ENCODE measurements at regions not wholly inside any gene's neighbourhood (a gene's known extent, or its start where the extent isn't known, plus 50 kb on each side); places are given as distances from the start of the nearest gene placed in this dataset.

GRCh38 chr2:238505892-238506280, 79.2 kb downstream of the ASB1 start:
- intact Hi-C loops (cut with DNase I): no loop called here
- H3K27me3 ChIP-seq: no peaks in the 10 kb centered on the region
- no peak overlapping the region for H3K27ac ChIP-seq
- ATAC-seq (no peak), DNase-seq (peak in 1 of 6 donors; percentile 21), FAIRE-seq (no peak)
- no peak overlapping the region for H3K4me3 ChIP-seq
- H3K4me1 ChIP-seq: no peaks in the 10 kb centered on the region
- 76 to 77% methylated on average over 9 of the region's 9 CpGs for WGBS, 2 donors
- no peak for TF ChIP-seq CTCF (IDR thresholded peaks at IDR 0.05)
- H3K36me3 ChIP-seq: no peaks in the 10 kb centered on the region
- H3K9me3 ChIP-seq: no peaks in the 10 kb centered on the region

DNA sequence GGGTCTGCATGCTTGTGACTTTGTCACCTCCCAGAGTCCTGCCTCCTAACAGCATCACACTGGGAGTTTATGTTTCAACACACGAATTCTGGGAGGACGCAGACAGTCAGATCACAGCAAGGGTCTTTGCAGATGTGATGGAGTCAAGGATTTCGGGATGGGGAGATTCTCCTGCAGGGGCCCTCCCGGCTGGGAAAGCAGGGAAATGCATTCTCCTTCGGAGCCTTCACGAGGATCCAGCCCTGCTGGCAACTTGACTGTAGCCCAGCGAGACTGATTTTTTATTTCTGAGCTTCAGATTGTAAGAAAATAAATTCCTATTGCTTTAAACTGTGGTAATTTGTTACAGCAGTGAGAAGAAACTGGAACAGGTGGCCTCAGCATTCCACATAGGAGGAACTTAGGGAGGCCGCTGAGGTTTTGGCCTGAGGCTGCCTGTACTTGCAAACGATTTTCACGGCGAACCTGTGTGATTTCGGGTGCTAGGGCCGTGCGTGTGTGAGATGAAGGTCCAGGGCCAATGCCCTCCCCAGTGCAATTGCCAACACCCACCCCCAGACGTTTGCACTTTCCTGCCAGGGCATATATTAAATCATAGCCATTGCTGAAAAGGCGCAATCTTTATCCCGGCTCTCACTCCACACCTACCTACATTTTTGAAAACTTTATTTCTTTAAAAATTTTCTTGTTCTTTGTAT, 79.8 kb downstream of the ASB1 start:
- FAIRE-seq (no peak), DNase-seq (peak in 1 of 6 donors; percentile 18), ATAC-seq (no peak)
- no peak for TF ChIP-seq CTCF (IDR thresholded peaks at IDR 0.05)
- no peak overlapping the region for H3K27ac ChIP-seq
- intact Hi-C loops (cut with DNase I): no loop called here
- H3K36me3 ChIP-seq: no peaks in the 10 kb centered on the region
- H3K9me3 ChIP-seq: no peaks in the 10 kb centered on the region
- WGBS, 2 donors: 75 to 79% methylated on average over 17 of the region's 17 CpGs
- no peaks in the 10 kb centered on the region for H3K4me1 ChIP-seq
- no peak overlapping the region for H3K4me3 ChIP-seq
- H3K27me3 ChIP-seq: no peaks in the 10 kb centered on the region

DNA sequence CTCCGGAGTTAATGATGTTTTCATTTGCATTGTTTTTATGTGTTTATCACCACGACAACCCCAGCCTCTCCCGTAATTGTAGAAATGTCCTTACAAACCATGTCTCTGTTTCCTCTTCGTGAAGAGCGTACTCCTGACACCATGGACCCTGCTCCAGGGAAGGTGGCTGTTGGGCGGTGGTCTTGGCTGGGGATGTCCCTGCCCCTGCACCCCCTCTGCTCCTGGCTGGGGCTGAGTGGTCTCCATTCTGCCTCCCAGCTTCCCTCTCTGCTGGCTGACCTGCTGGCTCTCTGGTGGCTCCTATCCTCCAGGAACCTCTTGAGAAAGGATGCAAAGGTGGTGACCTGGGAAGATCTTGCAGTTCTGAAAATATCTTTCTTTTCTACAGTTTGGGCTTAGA, 81.1 kb downstream of the ASB1 start:
- H3K27me3 ChIP-seq: no peaks in the 10 kb centered on the region
- no peaks in the 10 kb centered on the region for H3K36me3 ChIP-seq
- ATAC-seq (no peak), DNase-seq (no peak), FAIRE-seq (no peak)
- no peaks in the 10 kb centered on the region for H3K4me1 ChIP-seq
- no peak overlapping the region for H3K27ac ChIP-seq
- H3K9me3 ChIP-seq: no peaks in the 10 kb centered on the region
- no peak overlapping the region for H3K4me3 ChIP-seq
- no peak for TF ChIP-seq CTCF (IDR thresholded peaks at IDR 0.05)
- 80 to 82% methylated on average over 6 of the region's 6 CpGs for WGBS, 2 donors
- intact Hi-C loops (cut with DNase I): no loop called here

DNA sequence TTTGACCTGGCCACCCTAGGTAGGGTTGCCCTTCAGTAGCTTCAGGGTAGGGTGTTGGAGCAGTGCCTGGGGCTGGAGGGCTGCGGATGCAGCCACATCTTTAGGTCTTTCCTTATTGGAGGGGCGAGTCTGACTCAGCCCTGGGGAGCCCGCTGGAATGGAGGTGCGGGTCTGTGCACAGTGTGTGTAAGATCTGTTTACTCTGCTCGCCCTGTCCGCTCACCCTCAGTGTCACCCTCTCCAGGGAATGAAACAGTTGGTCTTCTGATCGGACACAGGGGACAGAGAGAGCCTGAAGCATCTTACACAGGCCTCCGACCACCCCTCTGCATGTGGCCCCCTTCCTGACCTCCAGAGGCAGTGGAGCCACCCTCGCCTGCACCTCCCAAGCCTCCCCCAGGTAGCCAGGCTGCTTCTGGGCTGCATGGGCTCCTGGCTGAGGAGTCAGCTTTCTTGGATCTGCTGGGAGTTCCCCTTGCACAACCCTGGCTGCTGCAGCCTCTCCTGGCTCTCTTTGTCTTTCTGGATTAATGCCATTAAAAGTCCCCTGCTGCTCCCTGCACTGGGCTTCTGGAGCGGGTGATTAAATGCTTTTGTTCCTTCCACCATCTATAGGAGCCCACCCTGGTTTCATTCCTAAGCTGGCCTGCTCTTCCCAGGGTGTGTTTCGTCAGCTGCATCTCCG, 82.6 kb downstream of the ASB1 start:
- 81 to 86% methylated on average over 12 of the region's 12 CpGs for WGBS, 2 donors
- no peaks in the 10 kb centered on the region for H3K9me3 ChIP-seq
- DNase-seq (peak in 2 of 6 donors; percentile 25 to 28), FAIRE-seq (no peak), ATAC-seq (no peak)
- H3K27ac ChIP-seq: no peak overlapping the region
- no peaks in the 10 kb centered on the region for H3K27me3 ChIP-seq
- intact Hi-C loops (cut with DNase I): no loop called here
- no peaks in the 10 kb centered on the region for H3K36me3 ChIP-seq
- H3K4me3 ChIP-seq: no peak overlapping the region
- no peaks in the 10 kb centered on the region for H3K4me1 ChIP-seq
- no peak for TF ChIP-seq CTCF (IDR thresholded peaks at IDR 0.05)

GRCh38 chr2:238509903-238510302, 83.2 kb downstream of the ASB1 start:
- intact Hi-C loops (cut with DNase I): no loop called here
- no peak for FAIRE-seq

More at GRCh38 chr2:238509903-238510302, 83.2 kb downstream of the ASB1 start:
- no peaks in the 10 kb centered on the region for H3K27me3 ChIP-seq
- H3K36me3 ChIP-seq: no peaks in the 10 kb centered on the region
- H3K9me3 ChIP-seq: no peaks in the 10 kb centered on the region
- WGBS, 2 donors: 86 to 93% methylated on average over 7 of the region's 7 CpGs
- no peak overlapping the region for H3K4me3 ChIP-seq
- DNase-seq: peak in 1 of 6 donors; percentile 45
- no peak overlapping the region for H3K27ac ChIP-seq
- TF ChIP-seq CTCF (IDR thresholded peaks at IDR 0.05): no peak
- ATAC-seq: no peak
- no peaks in the 10 kb centered on the region for H3K4me1 ChIP-seq

Data from pancreas (tissue), 10 donors.